PC-9 (cell line): ENCODE measurements at regions not wholly inside any gene's neighbourhood (a gene's known extent, or its start where the extent isn't known, plus 50 kb on each side); places are given as distances from the start of the nearest gene placed in this dataset.

ENCODE experiments used
- CTCF ChIP-seq: fragments of 200-600 bp; sonication (generic); conservative IDR thresholded peaks from 2 replicates; pipeline ENCODE4 v1.6.1; 2017; ENCODE audit warnings: mixed run types, antibody characterized with exemption, mild to moderate bottlenecking, moderate library complexity
- EZH2 ChIP-seq: fragments of 200-600 bp; sonication (generic); IDR thresholded peaks from 2 replicates; pipeline ENCODE4 v1.8.0; 2017; ENCODE audit warnings: antibody characterized with exemption, low read depth

GRCh38 chr9:18058564-18059442 lies 415.1 kb upstream of the ADAMTSL1 start:
- TF ChIP-seq CTCF = no peak
- no peak for TF ChIP-seq EZH2
